Mesenchymal stem cell (in vitro differentiated cells and primary cell): ENCODE measurements at regions not wholly inside any gene's neighbourhood (a gene's known extent, or its start where the extent isn't known, plus 50 kb on each side); places are given as distances from the start of the nearest gene placed in this dataset.

Experiments used
- DNase-seq: peaks from one replicate; pipeline ENCODE4 v3.0.0-alpha.2; 2013
- H2AFZ ChIP-seq: one replicate; pipeline ENCODE4 v1.6.1; 2013; ENCODE audit warnings: low read depth, mild to moderate bottlenecking, control low read depth, inconsistent platforms, low read length, moderate library complexity
- H2AK5ac ChIP-seq: 2 replicates; pipeline ENCODE4 v1.6.1; 2013; ENCODE audit warnings: low read length, moderate library complexity, mild to moderate bottlenecking, inconsistent platforms; ENCODE audit not compliant: severe bottlenecking
- H2BK120ac ChIP-seq: one replicate; pipeline ENCODE4 v1.6.1; 2013; ENCODE audit warnings: low read depth, mild to moderate bottlenecking, inconsistent platforms, low read length, moderate library complexity
- H2BK12ac ChIP-seq, 2 experiments: one replicate each; pipeline ENCODE4 v1.6.1; 2013; ENCODE audit warnings: inconsistent platforms in 2 of 2, low read length in 2 of 2, mild to moderate bottlenecking in 2 of 2, moderate library complexity in 2 of 2, control low read depth in 1 of 2
- H2BK15ac ChIP-seq: one replicate; pipeline ENCODE4 v1.6.1; 2013; ENCODE audit warnings: mild to moderate bottlenecking, low read depth, inconsistent platforms; ENCODE audit not compliant: poor library complexity, severe bottlenecking
- H2BK5ac ChIP-seq: 2 replicates; pipeline ENCODE4 v1.6.1; 2013; ENCODE audit warnings: low read depth, mild to moderate bottlenecking, low read length, control low read depth, inconsistent platforms; ENCODE audit not compliant: poor library complexity, severe bottlenecking
- H3K14ac ChIP-seq, 2 experiments: one replicate each; pipeline ENCODE4 v1.6.1; 2013; ENCODE audit warnings: inconsistent platforms in 2 of 2, low read length in 2 of 2, control low read depth in 1 of 2, mild to moderate bottlenecking in 1 of 2, moderate library complexity in 1 of 2
- H3K18ac ChIP-seq, 2 experiments: one replicate each; pipeline ENCODE4 v1.6.1; 2013; ENCODE audit warnings: inconsistent platforms in 2 of 2, low read length in 2 of 2, control low read depth in 1 of 2, low read depth in 1 of 2, mild to moderate bottlenecking in 1 of 2
- H3K23ac ChIP-seq, 2 experiments: one replicate each; pipeline ENCODE4 v1.6.1; 2013; ENCODE audit warnings: inconsistent platforms in 2 of 2, low read length in 2 of 2, mild to moderate bottlenecking in 2 of 2, moderate library complexity in 2 of 2, control low read depth in 1 of 2
- H3K27ac ChIP-seq: 2 replicates; pipeline ENCODE4 v1.5.1; 2013; ENCODE audit warnings: mild to moderate bottlenecking, moderate library complexity, low read length, control low read depth, inconsistent platforms; ENCODE audit not compliant: poor library complexity, severe bottlenecking
- H3K27me3 ChIP-seq, 2 experiments: 2 replicates each; pipeline versions ENCODE4 v1.6.1 to v1.7.0; 2013; ENCODE audit warnings: low read length in 2 of 2, mild to moderate bottlenecking in 2 of 2, moderate library complexity in 2 of 2, control low read depth in 1 of 2, inconsistent platforms in 1 of 2; ENCODE audit not compliant: control insufficient read depth in 1 of 2, insufficient read depth in 1 of 2
- H3K36me3 ChIP-seq, 2 experiments: 2 replicates each; pipeline versions ENCODE4 v1.6.1 to v1.7.0; 2013; ENCODE audit warnings: low read length in 2 of 2, control low read depth in 1 of 2, inconsistent platforms in 1 of 2, low read depth in 1 of 2, mild to moderate bottlenecking in 1 of 2; ENCODE audit not compliant: insufficient read depth in 2 of 2, control insufficient read depth in 1 of 2
- H3K4ac ChIP-seq, 2 experiments: one replicate each; pipeline ENCODE4 v1.6.1; 2013; ENCODE audit warnings: inconsistent platforms in 2 of 2, low read length in 2 of 2, mild to moderate bottlenecking in 2 of 2, moderate library complexity in 2 of 2, control low read depth in 1 of 2, low read depth in 1 of 2
- H3K4me1 ChIP-seq: 2 replicates; pipeline ENCODE4 v1.6.1; 2013; ENCODE audit warnings: low read depth, low read length, control low read depth; ENCODE audit not compliant: control insufficient read depth, insufficient read depth
- H3K4me2 ChIP-seq: 2 replicates; pipeline ENCODE4 v1.6.1; 2013; ENCODE audit warnings: low read length, mild to moderate bottlenecking, inconsistent platforms; ENCODE audit not compliant: poor library complexity, severe bottlenecking
- H3K4me3 ChIP-seq, 2 experiments: 2 replicates each; pipeline versions ENCODE4 v1.5.1 to v1.7.0; 2013; ENCODE audit warnings: low read length in 2 of 2, mild to moderate bottlenecking in 2 of 2, control low read depth in 1 of 2, low read depth in 1 of 2; ENCODE audit not compliant: insufficient read depth in 1 of 2
- H3K79me1 ChIP-seq: replicated peaks from 2 replicates; pipeline ENCODE4 v1.6.1; 2013; ENCODE audit warnings: mild to moderate bottlenecking, control low read depth, low read length, inconsistent platforms; ENCODE audit not compliant: poor library complexity, severe bottlenecking
- H3K9ac ChIP-seq: 2 replicates; pipeline ENCODE4 v1.7.0; 2013; ENCODE audit warnings: mild to moderate bottlenecking, low read length, moderate library complexity
- H3K9me3 ChIP-seq: 2 replicates; pipeline ENCODE4 v1.7.0; 2013; ENCODE audit warnings: mild to moderate bottlenecking, low read length; ENCODE audit not compliant: control insufficient read depth
- H4K8ac ChIP-seq: one replicate; pipeline ENCODE4 v1.6.1; 2013; ENCODE audit warnings: inconsistent platforms, mild to moderate bottlenecking, low read length, moderate library complexity
- H4K91ac ChIP-seq: one replicate; pipeline ENCODE4 v1.6.1; 2013; ENCODE audit warnings: mild to moderate bottlenecking, low read length, inconsistent platforms
- WGBS: methylation state at CpG from one replicate; pipeline ENCODE4 v1.1.7; 2013; ENCODE audit warnings: mixed read lengths; 5-methylcytosine and 5-hydroxymethylcytosine counted together

DNA sequence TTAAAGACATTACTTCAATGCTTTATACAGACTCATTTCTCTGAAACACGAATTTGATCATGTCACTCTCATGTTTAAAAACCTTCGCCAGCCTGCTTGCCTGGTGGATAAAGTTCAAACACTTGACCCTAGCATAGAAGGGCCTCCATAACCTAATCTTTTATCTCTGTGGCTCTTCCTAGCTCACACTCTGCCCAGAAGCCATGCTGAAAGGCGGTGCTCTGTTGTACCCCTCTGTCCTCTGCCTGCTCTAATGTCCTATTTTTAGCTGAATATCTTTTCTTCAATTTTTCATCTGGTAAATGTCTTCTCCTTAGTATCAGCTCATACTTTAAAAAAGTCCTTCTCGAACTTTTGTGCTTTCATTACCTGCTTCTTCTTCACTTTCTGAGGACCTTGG lies 302.6 kb upstream of the BOD1L1 start:
- Histone ChIP-seq H3K27ac (no peak overlapping the region), H3K27me3 (no peaks in the 10 kb centered on the region), H3K9ac (no peak overlapping the region), H3K9me3 (no peaks in the 10 kb centered on the region), H3K4me1 (peaks cover 2% of the 10 kb centered on the region), H3K18ac (peak overlapping the region in 1 of 2 experiments; percentile 59), H3K4me3 (no peak overlapping the region), H4K8ac (no peak overlapping the region), H2BK12ac (peak overlapping the region in 1 of 2 experiments; percentile 54), H3K36me3 (no peaks in the 10 kb centered on the region), H3K14ac (no peak overlapping the region), H2BK15ac (no peak overlapping the region), H2AK5ac (peak overlapping the region; percentile 62), H3K23ac (no peak overlapping the region), H3K79me1 (peaks cover 2% of the 10 kb centered on the region), H2BK5ac (no peak overlapping the region), H4K91ac (no peak overlapping the region), H2AFZ (no peak overlapping the region), H2BK120ac (no peak overlapping the region), H3K4me2 (no peak overlapping the region), H3K4ac (no peak overlapping the region)
- no peak for DNase-seq
- WGBS, result 90% methylated on average over 4 of the region's 4 CpGs

DNA sequence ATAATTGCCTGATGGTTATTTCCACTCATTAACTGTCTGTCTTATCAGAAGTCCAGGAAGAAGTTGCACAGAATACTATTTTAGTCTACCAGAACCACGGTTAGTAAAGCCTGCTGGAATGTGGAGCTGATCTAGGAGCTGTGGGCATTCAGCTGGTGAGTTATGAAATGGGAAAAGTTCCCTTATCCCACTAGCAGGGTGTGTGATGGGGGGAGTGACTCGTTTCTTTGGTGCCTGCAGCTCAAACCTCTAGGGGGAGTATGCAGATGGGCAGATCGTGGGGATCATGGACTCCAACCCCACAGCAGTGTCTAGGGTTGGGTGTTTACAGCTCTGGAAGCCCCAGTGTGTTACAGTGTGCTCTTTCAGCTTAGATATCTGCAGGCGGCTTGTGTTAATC lies 305.7 kb upstream of the BOD1L1 start:
- H2AK5ac ChIP-seq, result no peak overlapping the region
- no peaks in the 10 kb centered on the region for H3K79me1 ChIP-seq
- no peaks in the 10 kb centered on the region for H3K36me3 ChIP-seq
- no peak overlapping the region for H2BK12ac ChIP-seq
- H3K9me3 ChIP-seq, result no peaks in the 10 kb centered on the region
- no peak overlapping the region for H3K23ac ChIP-seq
- peak overlapping the region in 1 of 2 experiments; percentile 88 for H3K4ac ChIP-seq
- H4K91ac ChIP-seq, result no peak overlapping the region
- H3K18ac ChIP-seq, result peak overlapping the region in 1 of 2 experiments; percentile 5
- no peaks in the 10 kb centered on the region for H3K27me3 ChIP-seq
- no peak overlapping the region for H3K27ac ChIP-seq
- DNase-seq, result peak; percentile 81
- no peak overlapping the region for H3K14ac ChIP-seq
- H2BK5ac ChIP-seq, result no peak overlapping the region
- WGBS, result 64% methylated on average over 4 of the region's 4 CpGs
- no peak overlapping the region for H2AFZ ChIP-seq
- H3K9ac ChIP-seq, result no peak overlapping the region
- peak overlapping the region; percentile 43 for H4K8ac ChIP-seq
- no peak overlapping the region for H3K4me3 ChIP-seq
- H3K4me2 ChIP-seq, result no peak overlapping the region
- H3K4me1 ChIP-seq, result peaks cover 2% of the 10 kb centered on the region
- H2BK15ac ChIP-seq, result no peak overlapping the region
- H2BK120ac ChIP-seq, result no peak overlapping the region

DNA sequence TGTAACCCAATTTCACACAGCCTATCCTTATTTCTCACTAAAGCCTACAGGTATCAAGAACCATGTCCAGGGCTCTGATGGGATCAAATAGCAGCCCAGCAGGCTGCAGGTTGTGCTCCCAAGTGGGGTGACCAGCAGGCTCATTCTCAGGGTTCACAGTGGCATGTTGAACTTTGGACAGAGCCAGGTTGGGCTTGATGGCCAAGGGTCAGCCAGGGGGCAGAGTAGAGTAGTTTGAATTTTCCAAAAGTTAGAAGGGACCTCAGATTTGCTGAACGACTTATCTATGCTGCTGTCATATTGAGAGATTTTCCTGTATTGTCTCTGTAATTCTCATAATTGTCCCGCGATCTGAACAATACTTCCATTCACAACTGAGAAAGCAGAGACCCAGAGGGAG lies 310.8 kb upstream of the BOD1L1 start:
- no peak for DNase-seq
- no peak overlapping the region for H2BK120ac ChIP-seq
- H2BK5ac ChIP-seq, result no peak overlapping the region
- no peak overlapping the region for H4K91ac ChIP-seq
- H3K4me1 ChIP-seq, result peaks cover 1% of the 10 kb centered on the region
- no peak overlapping the region for H3K4ac ChIP-seq
- 93% methylated on average over 3 of the region's 3 CpGs for WGBS
- H3K79me1 ChIP-seq, result no peaks in the 10 kb centered on the region
- no peak overlapping the region for H3K9ac ChIP-seq
- no peak overlapping the region for H3K4me3 ChIP-seq
- no peak overlapping the region for H2AFZ ChIP-seq
- no peak overlapping the region for H3K23ac ChIP-seq
- no peak overlapping the region for H2BK12ac ChIP-seq
- no peak overlapping the region for H3K4me2 ChIP-seq
- no peaks in the 10 kb centered on the region for H3K9me3 ChIP-seq
- no peak overlapping the region for H4K8ac ChIP-seq
- no peak overlapping the region for H2BK15ac ChIP-seq
- no peak overlapping the region for H2AK5ac ChIP-seq
- H3K36me3 ChIP-seq, result no peaks in the 10 kb centered on the region
- H3K27ac ChIP-seq, result no peak overlapping the region
- no peaks in the 10 kb centered on the region for H3K27me3 ChIP-seq
- no peak overlapping the region for H3K18ac ChIP-seq
- H3K14ac ChIP-seq, result no peak overlapping the region

DNA sequence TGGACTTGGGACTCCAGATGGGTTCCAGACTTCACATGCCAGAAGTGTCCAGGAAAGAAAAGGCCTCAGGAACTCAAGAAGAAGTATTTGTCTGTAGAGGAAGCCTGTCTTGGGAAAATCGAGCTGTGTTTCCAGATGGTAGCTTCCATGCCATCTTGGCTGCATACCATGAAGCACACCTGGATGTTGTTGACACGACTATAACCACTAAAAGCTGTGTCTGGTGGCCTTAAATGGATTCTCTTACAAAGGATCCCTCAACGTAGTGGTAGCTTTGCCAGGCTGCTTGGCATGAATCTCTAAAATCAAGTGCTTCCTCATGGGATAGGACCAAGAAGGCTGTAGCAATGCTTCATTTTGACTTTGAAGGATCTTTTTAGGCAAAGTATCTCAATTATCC lies 313.4 kb upstream of the BOD1L1 start:
- no peak overlapping the region for H3K4me2 ChIP-seq
- H3K36me3 ChIP-seq, result no peaks in the 10 kb centered on the region
- no peak overlapping the region for H2AK5ac ChIP-seq
- H2AFZ ChIP-seq, result no peak overlapping the region
- no peak for DNase-seq
- H4K91ac ChIP-seq, result no peak overlapping the region
- WGBS, result 71% methylated on average over 3 of the region's 3 CpGs
- no peak overlapping the region for H3K23ac ChIP-seq
- H3K4ac ChIP-seq, result no peak overlapping the region
- no peak overlapping the region for H2BK120ac ChIP-seq
- H3K4me1 ChIP-seq, result no peaks in the 10 kb centered on the region
- H3K9me3 ChIP-seq, result no peaks in the 10 kb centered on the region
- no peak overlapping the region for H3K9ac ChIP-seq
- H4K8ac ChIP-seq, result no peak overlapping the region
- H3K79me1 ChIP-seq, result no peaks in the 10 kb centered on the region
- H3K27ac ChIP-seq, result no peak overlapping the region
- no peak overlapping the region for H2BK12ac ChIP-seq
- H3K18ac ChIP-seq, result no peak overlapping the region
- no peak overlapping the region for H3K14ac ChIP-seq
- H3K4me3 ChIP-seq, result no peak overlapping the region
- H3K27me3 ChIP-seq, result no peaks in the 10 kb centered on the region
- H2BK15ac ChIP-seq, result no peak overlapping the region
- no peak overlapping the region for H2BK5ac ChIP-seq
